GM19455 (cell line): ENCODE measurements at regions not wholly inside any gene's neighbourhood (a gene's known extent, or its start where the extent isn't known, plus 50 kb on each side); places are given as distances from the start of the nearest gene placed in this dataset.
"Not testable (repeated sequence)": the region's sequence is repeated elsewhere in the genome, so short reads cannot be mapped to it uniquely, and the experiment has no call there.

Source experiments
- ATAC-seq: cut with Tn5 transposase; IDR thresholded peaks from one replicate; pipeline ENCODE4 v1.9.1; 2021; ENCODE audit not compliant: unreplicated experiment

DNA sequence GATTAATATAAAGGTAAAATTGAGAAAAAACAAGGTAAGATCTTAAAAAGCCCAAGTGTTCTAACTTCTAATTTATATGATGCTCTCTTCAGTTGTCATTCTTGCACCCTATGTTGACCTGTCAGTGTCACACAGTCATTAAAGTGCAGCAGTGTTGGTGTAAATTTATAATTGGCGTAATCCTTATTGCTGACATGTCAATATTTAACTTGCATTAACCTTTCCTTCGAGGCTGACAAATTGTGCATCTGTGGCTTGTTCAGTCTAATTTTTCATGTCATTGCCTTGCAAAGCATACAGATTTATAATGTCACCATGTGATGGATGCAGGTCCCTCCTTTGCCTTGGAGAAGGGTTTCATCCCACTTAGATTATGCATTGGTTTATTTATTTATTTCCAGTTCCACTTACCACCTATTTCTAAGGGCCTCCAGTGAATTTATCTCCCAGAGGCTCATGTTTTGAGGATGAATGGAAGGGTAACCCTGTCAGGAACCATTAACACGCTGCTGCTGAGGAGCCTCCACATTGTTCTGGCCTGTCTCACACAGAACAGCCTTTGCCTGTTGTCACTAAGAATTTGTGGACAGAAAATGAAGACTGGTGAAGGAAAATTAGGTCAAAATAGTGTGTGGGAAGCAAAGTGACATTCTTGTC lies 1098.5 kb upstream of the LCORL start:
- ATAC-seq = no peak

DNA sequence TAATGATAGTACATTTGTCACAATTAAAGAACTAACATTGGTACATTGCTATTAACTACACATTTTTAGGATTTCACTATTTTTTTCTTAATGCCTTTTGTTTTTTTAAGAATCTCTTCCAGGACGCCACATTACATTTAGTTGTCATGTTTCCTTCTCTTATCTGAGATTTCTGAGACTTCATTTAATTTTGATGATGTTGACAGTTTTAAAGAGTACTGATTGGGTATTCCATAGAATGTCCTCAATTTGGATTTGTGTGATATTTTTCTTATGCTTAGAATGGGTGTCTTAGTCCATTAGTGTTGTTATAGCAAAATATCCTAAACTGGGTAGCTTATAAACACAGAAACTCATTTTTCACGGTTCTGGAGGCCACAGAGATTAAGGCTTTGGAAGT lies 1095.5 kb upstream of the LCORL start:
- no peak for ATAC-seq

DNA sequence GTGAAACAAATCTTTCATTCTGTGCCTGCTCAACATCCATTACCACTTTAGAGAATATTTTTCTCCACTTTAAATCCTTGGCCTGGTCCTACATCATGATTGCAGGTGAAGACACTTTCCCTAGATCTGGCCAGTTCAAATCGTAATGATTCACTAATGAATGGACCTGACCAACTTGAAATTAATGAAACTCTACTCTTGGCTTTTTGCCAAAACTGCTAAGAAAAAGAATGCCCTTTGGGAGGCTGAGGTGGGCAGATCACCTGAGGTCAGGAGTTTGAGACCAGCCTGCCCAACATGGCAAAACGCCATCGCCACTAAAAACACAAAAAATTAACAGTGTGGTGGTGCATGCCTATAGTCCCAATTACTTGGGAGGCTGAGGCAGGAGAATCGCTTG lies 1082.6 kb upstream of the LCORL start:
- ATAC-seq = no peak

DNA sequence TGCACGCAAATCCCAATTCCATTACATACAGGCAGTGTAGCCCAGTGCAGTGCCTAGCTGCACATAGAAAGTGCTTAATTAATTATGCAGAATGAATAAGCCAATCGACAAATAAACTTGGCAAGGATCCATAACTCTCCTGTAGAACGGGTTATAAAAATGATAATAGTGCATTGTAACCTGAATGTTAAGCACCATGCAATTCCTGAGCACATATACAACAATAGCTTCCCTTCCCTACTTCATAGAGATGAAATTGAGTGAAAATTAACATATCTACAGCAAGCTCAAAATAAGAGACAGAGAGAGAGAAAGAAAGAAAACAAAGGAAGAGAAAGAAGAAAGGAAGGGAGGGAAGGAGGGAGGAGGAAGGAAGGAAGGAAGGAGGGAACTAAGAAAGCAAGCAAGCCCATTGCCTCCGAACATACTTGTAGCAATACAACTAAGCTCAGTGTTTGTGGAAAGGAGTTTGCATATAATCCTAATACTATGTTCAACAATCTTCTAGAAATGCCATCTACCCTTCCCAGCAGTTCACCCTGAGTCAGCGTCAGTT lies 1074.0 kb upstream of the LCORL start:
- no peak for ATAC-seq

DNA sequence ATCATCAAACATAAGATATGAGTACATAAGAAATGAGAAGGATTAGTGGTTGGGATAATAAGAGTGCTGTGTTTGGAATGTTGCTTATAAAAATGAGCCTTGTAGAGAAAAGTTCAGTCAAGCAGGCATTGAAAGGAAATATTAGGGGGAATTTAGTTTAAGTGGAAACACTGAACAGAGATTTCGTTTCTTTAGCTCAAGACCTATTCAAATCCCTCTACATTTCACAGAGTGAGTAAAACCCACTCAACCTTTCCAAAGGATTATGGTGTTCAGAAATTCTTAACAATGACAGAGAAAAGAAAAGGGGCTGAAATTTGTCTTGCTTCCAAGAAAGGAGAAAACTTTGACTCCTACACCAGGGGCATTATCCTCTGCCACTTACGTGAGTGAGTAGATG lies 1072.4 kb upstream of the LCORL start:
- ATAC-seq = no peak

DNA sequence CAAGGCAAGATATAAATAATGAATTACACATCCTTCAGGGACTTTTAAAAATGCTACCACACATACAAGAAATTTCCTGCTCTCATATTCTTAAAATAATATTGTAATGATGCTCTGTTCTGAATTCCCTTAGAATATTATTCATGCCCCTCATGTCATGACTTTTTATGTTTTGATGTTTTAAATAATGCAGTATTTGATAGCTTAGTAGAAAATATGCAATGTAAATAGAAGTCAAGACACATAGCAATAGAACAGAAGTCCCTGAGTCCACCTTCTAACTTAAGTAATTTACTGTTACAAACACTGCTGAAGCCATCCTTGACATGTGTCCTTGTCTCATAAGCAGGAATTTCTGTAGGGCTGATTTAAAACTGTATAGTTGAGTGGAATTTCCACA lies 1071.2 kb upstream of the LCORL start:
- no peak for ATAC-seq

DNA sequence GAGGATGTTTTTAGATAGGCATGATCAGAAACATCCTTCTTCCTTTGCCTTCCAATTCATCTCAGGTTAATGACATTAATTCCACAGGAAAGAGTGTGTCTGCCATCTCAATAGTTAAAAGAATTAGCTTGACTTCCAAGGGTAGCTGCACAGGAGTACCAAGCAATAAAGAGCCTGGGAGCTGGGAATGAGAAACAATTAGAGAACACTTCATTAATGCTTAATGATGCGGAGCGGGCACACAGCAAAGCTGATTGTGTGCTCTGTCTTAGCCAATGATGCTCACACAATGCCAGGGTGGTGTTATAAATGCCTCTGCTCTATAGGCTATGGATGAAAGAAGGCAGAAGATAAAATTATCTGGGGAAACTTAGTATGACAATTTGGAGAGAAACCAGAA lies 1052.5 kb upstream of the LCORL start:
- no peak for ATAC-seq

DNA sequence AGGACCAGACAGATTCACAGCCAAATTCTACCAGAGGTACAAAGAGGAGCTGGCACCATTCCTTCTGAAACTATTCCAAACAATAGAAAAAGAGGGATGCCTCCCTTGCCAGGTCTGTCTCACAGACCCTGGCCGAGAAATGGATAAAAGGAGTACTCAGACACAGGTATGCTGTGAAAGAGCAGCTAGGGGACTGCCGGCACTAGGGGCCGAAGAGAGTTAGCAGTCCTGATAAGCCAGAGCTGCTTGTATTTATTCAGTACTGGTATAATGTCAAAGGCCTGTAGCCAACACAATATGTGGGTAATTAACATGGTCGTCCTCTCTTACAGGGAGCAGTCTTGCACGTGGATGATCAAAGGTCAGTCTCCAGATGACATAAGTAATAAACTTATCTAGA lies 1042.1 kb upstream of the LCORL start:
- ATAC-seq = no peak

DNA sequence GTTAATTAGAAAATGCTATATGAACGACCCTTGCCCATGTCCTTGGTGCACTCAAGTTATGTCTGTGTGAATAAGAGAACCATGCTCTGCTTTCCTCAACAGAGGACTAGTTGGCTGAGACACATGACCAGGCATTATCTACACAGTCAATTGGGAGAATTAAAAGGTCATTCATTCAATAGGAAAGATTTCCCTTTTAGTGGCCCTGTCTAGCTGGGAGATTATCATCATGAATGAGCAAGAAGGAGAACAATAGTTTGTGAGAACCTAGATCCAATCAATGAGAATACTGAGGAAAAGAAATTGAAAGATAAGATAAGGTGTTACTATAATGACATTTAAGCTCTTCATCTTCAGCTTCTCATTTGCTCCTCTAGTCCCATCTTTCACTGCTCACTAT lies 1033.4 kb upstream of the LCORL start:
- ATAC-seq = no peak

DNA sequence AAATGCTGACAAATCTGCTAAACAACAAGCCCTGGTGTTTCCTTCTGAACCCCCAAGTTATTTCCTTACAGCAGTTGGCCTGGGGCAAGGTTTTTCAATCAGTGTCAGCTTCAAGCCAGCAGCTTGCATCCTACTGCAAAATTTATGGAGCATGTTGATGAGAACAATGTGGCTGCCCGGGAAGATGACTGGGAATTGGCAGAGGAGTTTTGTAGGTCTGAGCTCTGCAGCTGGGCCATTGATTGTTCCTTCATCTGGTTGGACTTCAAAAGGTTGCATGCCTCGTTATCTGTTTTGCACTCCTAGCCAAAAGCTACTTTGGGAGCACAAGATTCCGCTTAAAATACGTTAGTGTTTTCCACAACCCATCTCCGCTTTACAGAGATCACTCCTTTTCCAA lies 1030.3 kb upstream of the LCORL start:
- ATAC-seq = no peak

DNA sequence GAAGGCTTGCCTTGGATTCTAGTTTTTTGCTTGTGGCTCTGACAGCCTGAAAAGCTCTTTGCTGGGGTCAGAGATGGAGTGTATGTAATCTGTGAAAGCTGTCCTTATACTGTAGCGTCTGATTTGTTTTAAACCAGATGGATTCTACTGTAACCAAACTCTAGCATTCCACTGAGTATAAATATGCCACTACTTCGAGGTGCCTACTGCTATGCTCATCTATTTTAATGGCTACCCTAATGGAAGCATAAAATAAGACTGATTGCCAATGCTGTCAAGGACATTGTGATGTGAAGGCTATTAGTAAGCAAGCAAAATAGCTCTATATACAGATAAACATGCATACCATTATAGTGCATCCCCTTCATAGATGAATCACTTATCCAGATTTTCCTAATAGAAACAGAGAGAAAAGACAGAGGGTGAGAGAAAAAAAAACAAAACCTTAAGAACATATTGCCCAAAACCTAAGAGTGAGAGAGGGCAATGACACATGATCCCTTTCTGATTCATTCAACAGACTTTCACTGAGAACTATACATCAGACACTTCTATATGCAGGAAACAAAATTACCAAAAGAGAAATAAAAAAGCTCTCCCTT lies 1025.8 kb upstream of the LCORL start:
- ATAC-seq = no peak

DNA sequence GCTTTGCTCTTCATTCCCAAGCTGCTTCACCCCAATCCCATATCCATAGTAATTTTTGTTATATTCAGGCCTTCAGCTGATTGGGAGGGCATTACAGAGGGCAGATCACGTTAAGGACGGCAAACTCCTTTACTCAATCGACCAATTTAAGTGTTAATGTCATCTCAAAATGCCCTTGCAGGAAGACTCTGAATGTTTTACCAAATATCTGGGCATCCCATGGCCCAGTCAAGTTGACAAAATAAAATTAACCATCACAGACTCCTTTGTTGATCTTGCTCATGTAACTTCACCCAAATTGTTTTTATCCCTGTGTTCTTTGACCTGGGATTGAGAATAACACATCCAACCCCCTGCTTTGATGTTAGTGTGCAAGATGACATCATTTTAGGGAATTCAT lies 1018.3 kb upstream of the LCORL start:
- no peak for ATAC-seq

DNA sequence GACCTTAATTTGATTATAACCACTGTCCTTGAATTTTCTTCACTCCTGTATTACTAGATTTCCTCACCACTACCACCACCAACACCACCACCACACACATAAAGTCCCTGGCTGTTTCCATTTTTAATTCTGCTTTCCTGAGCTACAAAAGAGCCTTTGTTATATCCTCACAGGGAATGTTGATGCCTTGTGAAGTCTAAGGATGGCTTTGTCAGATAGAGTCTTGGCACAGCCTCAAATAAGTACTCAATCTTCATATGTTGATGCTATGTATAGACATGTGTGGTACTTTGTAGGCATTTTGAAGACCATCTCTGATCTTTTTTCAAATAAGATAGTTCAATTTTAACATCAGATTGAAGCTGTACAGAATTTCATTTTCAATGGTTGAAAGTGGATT lies 1016.7 kb upstream of the LCORL start:
- ATAC-seq = no peak

DNA sequence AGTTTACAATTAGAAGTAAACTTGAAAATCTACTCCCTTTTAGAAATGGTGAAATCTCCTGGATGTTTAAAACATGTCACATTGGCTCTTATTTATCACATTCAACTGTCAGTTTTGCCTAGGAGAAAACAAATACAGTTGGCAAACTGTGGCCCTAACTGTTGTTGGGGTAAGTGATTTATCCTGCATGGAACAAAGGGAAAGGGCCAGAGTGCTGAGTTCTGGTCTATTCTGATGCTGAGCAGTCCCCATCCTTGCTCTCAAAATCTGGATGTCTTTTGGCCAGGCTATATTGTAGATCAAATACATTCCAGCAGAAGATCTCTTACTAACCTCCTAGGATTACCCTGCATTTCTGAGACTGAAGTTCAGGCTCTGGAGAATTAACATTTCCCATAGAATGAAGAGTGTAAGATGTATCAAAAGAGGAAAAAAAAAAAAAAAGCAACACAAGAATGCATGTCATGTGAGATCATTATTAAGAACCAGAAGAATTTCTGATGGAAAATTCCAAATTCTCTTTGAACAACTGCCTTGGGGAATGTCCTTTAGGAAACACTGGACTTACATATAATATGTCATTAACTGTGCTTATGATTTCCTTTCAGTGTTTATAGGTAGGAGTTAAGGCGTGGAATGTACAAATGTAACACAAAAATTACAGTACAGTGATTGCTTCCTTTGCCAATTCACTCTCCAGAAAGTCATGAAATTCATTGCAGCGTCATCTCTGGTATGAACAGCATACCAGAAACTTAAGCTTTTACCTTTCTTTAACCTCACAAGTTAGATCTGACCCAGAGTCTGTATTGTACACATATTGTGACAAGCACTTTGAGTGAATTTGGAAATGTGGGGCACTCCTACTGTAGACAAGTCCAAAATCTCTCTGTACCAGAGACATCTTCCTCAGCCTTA lies 1012.5 kb upstream of the LCORL start:
- ATAC-seq = no peak

DNA sequence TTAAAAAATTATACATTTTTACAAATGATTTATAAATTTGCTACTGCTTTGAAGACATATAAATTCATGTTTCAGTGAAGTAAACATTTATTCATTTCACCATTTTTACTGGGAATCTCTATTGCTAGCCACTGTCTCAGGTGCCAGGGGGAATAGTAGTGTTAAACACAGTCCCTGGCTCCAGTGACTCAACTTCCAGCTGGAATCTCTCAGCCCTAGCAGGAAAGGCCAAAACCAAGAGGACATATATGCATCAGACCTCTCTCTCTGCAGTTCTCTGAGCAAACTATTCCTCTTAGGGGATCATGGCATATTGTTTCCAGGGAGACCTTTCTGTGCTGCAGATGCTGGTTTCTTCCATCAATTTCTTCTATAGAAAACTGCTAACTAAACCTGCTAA lies 1009.0 kb upstream of the LCORL start:
- ATAC-seq = no peak

DNA sequence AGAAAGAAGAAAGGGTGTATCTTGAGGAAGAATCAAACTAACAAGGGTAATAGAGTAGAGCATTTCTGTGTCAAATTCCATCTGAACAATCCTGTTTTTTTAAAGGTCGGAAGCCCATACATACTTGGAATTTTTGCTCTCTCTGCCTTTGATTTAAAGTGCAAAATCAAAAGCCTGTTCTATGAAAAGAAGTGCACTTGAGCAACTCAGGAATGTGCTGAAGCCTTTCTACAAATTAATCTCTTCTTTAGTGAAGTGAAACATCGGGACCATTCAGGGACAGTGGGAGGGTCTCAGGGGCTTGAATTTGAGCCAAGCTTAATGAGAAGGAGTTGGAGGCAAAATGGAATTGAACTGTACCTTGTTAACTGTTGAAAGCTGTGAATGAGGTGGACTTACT lies 1008.5 kb upstream of the LCORL start:
- ATAC-seq = no peak

DNA sequence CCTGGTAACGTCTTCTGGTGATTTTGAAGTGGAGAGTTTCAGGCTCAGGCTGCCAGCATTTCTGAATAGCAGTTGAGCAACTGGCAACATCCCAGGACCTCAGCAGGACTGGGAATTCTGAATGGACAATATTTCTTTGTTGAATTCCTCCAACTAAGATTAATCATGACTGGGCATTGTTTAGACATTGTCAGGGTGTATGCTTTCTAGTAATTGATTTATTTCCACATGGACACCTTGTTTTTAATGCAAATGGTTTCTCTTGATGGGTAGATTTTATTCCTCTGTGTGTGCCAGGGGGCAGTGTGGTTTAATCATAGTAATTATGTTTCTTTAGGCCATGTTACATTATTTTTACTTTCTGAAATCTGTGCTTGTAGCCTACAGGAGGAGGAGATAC lies 1004.7 kb upstream of the LCORL start:
- no peak for ATAC-seq

DNA sequence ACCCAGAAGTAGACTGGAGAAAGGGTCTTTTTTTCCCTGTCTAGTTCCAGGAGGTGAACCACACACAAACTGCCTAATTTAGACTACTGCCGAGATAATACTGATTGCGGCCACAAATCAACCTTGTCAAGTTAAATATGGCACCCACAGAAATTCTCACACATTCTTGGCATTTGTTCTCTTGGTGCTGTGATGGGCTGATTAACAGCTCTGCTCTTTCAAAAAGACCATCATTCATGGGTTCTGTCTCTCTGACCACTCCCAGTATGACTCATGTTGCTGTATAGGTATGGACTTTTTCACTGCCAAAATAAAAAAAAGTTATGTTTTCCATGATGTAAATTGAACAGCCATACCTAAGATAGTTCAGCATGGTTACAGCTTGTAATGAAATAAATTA lies 1003.5 kb upstream of the LCORL start:
- no peak for ATAC-seq

DNA sequence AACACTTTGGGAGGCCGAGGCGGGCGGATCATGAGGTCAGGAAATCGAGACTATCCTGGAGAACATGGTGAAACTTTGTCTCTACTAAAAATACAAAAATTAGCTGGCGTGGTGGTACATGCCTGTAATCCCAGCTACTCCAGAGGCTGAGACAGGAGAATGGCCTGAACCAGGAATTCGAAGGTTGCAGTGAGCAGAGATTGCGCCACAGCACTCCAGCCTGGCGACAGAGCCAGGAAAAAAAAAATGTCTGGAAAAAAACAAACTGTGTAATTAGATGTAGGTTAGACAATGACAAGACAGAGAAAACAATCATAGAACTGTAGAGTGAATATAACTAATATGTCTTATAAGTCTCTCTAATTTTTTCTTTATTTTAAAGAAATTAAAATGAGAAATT lies 1002.5 kb upstream of the LCORL start:
- ATAC-seq = no peak

DNA sequence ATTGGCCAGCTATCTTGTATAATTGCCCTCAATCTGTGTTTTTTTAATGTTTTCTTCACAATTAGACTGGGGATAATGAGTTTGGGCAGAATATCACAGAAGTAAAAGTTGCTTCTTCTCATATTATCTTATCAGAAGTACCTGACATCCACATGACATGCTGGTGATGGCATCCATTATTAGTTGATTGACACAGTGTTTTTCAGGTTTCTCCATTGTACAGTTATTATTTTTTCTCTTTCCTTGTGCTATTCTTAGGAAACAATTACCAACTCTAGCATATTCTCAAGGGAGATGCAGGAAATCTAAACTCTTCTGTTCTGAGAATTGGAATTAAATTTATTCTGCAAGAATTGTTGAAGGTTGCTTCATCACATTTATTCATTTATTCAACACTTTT lies 1000.1 kb upstream of the LCORL start:
- no peak for ATAC-seq

DNA sequence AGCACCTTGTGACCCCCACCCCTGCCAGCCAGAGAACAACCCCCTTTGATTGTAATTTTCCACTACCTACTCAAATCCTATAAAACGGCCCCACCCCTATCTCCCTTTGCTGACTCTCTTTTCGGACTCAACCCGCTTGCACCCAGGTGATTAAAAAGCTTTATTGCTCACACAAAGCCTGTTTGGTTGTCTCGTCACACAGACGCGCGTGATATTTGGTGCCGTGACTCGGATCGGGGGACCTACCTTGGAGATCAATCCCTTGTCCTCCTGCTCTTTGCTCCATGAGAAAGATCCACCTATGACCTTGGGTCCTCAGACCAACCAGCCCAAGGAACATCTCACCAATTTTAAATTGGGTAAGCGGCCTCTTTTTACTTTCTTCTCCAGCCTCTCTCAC lies 995.0 kb upstream of the LCORL start:
- not testable (repeated sequence) for ATAC-seq

DNA sequence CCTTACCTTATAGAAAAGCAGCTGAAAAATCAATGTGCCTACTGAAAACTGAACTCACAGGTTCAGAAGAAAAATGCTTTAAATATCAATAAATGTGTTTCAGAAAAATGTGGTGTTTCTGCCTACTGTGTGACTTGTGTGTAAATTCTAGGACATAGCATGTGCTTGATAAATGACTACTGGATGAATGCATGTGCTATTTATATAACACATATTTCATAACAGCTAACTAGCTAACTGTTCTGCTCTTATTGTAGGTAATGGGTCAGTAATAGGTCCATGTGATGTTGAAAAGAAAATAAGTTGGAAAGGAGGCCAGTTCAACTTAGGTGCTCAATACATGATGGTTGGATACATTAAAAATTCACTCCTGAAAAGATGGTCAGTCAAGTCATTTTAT lies 993.0 kb upstream of the LCORL start:
- no peak for ATAC-seq
